SK-N-SH (cell line): ENCODE measurements at regions not wholly inside any gene's neighbourhood (a gene's known extent, or its start where the extent isn't known, plus 50 kb on each side); places are given as distances from the start of the nearest gene placed in this dataset.
"Not testable (repeated sequence)": the region's sequence is repeated elsewhere in the genome, so short reads cannot be mapped to it uniquely, and the experiment has no call there.

Experiments
- CTCF ChIP-seq: fragments of 200-600 bp; sonication (generic); IDR thresholded peaks from 2 replicates; pipeline ENCODE4 v1.6.1; 2017; ENCODE audit warnings: antibody characterized with exemption, mild to moderate bottlenecking, moderate library complexity
- JUND ChIP-seq: IDR thresholded peaks from 2 replicates; pipeline ENCODE4 v1.4.0; 2012
- POLR2AphosphoS5 ChIP-seq: IDR thresholded peaks from 2 replicates; pipeline ENCODE4 v1.6.1; 2012; ENCODE audit warnings: low read depth, low read length
- TAF1 ChIP-seq: IDR thresholded peaks from 2 replicates; pipeline ENCODE4 v1.6.1; 2012; ENCODE audit warnings: low read depth, mild to moderate bottlenecking, low read length, moderate library complexity, borderline replicate concordance

GRCh38 chr18:78829026-78829425 is 150.6 kb upstream of the SALL3 start:
- not testable (repeated sequence) for TF ChIP-seq CTCF, JUND, POLR2AphosphoS5, TAF1
